Type B pancreatic cell (in vitro differentiated cells): ENCODE measurements at regions not wholly inside any gene's neighbourhood (a gene's known extent, or its start where the extent isn't known, plus 50 kb on each side); places are given as distances from the start of the nearest gene placed in this dataset.
A peak's percentile ranks its signal among the peaks of the same experiment; 100 is the strongest.

ENCODE experiments used
- DNase-seq: peaks from one replicate; pipeline ENCODE4 v3.0.0; 2021; ENCODE audit warnings: mixed read lengths; ENCODE audit not compliant: unreplicated experiment; ENCODE audit errors: extremely low spot score
- H3K27ac Mint-ChIP-seq: 2 replicates; pipeline ENCODE4 v1.8.0; 2021; ENCODE audit warnings: mild to moderate bottlenecking, mixed read lengths
- H3K27me3 Mint-ChIP-seq: 2 replicates; pipeline ENCODE4 v1.8.0; 2021; ENCODE audit warnings: mixed read lengths
- H3K36me3 Mint-ChIP-seq: 2 replicates; pipeline ENCODE4 v1.8.0; 2021; ENCODE audit warnings: mixed read lengths
- H3K4me1 Mint-ChIP-seq: one replicate; pipeline ENCODE4 v1.8.0; 2021; ENCODE audit warnings: mixed read lengths; ENCODE audit not compliant: unreplicated experiment
- H3K4me3 Mint-ChIP-seq: 2 replicates; pipeline ENCODE4 v1.8.0; 2021; ENCODE audit warnings: mild to moderate bottlenecking, mixed read lengths
- H3K9me3 Mint-ChIP-seq: 2 replicates; pipeline ENCODE4 v1.8.0; 2021; ENCODE audit warnings: mixed read lengths
- TF ChIP-seq, protein P1 (sequence below): fragments of 200-600 bp; sonication (generic); conservative IDR thresholded peaks from 2 replicates; pipeline ENCODE4 v1.5.0; 2021; ENCODE audit warnings: antibody characterized with exemption, mild to moderate bottlenecking

DNA sequence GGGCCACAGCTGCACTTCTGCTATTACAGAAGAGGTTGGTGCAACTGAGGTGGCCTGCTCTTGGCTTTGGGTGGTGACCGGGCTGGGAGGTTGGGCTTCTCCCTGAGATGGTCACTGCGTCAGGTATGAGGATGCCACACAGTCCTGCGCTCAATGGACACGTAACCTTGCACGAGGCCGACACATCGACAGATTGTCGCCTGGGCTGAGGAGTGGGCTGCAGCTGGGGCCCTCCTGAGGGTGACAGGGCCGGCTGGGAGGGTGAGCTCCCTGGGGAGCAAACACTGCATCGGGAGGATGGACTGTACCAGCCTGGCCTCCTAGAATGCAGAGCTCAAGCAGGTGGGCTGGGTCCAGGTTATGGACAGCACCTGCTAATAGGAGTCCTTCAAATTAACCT is 261.1 kb upstream of the ADAMTS16 start:
- Mint-ChIP-seq H3K27ac (no peak overlapping the region), H3K4me3 (no peak overlapping the region), H3K9me3 (no peaks in the 10 kb centered on the region), H3K4me1 (peaks cover 9% of the 10 kb centered on the region), H3K36me3 (no peaks in the 10 kb centered on the region), H3K27me3 (peaks cover 15% of the 10 kb centered on the region)
- DNase-seq = no peak
- TF ChIP-seq, protein P1, sequence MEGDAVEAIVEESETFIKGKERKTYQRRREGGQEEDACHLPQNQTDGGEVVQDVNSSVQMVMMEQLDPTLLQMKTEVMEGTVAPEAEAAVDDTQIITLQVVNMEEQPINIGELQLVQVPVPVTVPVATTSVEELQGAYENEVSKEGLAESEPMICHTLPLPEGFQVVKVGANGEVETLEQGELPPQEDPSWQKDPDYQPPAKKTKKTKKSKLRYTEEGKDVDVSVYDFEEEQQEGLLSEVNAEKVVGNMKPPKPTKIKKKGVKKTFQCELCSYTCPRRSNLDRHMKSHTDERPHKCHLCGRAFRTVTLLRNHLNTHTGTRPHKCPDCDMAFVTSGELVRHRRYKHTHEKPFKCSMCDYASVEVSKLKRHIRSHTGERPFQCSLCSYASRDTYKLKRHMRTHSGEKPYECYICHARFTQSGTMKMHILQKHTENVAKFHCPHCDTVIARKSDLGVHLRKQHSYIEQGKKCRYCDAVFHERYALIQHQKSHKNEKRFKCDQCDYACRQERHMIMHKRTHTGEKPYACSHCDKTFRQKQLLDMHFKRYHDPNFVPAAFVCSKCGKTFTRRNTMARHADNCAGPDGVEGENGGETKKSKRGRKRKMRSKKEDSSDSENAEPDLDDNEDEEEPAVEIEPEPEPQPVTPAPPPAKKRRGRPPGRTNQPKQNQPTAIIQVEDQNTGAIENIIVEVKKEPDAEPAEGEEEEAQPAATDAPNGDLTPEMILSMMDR = no peak

DNA sequence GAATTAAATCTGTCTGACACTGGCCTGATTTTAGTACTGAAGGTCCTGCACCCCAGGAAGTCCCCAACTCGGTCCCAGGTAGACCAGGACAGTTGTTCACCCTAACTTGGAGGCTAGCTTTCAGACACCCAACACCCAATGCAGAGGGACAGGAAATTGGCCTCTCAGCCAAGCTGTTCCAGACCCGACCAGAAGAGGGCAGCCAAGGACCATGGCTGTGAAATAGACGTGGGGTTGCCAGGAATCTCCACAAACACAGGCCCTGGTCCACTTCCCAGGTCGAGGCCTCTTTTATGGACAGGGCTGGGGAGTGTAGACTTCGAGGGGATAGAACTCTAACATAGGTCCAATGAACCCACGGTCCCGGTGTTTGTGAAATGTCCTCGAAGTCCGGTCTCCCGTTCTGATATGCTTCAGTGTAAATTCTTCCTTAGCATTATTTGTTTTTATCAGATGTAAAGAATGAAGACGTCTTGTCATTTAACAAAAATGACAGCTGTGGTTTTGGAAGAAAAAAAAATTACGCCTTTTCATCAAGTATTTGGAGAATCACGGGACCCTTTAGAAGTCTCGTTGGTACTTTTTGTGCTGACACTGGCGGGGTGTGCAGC is 260.3 kb upstream of the ADAMTS16 start:
- Mint-ChIP-seq H3K9me3 (no peaks in the 10 kb centered on the region), H3K36me3 (no peaks in the 10 kb centered on the region), H3K4me3 (no peak overlapping the region), H3K27ac (peak overlapping the region; percentile 26), H3K27me3 (peaks cover 15% of the 10 kb centered on the region), H3K4me1 (peaks cover 9% of the 10 kb centered on the region)
- peak; percentile 84 for DNase-seq
- TF ChIP-seq, protein P1 = peak; percentile 94

DNA sequence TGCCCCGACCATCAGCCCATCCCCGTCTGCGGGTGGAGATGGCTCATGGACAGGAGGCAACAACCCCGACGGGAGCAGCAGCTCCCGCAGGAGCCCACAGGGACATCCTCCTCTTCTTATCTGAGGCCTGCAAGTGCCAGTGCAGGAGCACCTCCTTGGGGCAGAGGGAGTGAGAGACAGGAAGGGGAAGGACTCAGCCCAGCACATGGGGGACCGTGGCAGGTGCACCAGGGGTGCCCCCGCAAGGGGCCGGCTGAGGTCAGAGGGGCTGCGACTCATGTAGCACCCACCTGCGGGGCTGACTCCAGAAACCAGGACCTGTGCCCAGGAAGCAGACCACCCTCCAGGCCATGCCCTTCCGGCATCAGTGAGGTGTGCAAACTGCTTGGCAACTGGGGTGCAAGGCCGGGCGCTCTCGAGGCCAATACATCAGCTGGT is 259.8 kb upstream of the ADAMTS16 start:
- Mint-ChIP-seq H3K27ac (no peak overlapping the region), H3K36me3 (no peaks in the 10 kb centered on the region), H3K9me3 (no peaks in the 10 kb centered on the region), H3K27me3 (peaks cover 14% of the 10 kb centered on the region), H3K4me3 (no peak overlapping the region), H3K4me1 (peaks cover 9% of the 10 kb centered on the region)
- TF ChIP-seq, protein P1 = no peak
- DNase-seq = no peak

DNA sequence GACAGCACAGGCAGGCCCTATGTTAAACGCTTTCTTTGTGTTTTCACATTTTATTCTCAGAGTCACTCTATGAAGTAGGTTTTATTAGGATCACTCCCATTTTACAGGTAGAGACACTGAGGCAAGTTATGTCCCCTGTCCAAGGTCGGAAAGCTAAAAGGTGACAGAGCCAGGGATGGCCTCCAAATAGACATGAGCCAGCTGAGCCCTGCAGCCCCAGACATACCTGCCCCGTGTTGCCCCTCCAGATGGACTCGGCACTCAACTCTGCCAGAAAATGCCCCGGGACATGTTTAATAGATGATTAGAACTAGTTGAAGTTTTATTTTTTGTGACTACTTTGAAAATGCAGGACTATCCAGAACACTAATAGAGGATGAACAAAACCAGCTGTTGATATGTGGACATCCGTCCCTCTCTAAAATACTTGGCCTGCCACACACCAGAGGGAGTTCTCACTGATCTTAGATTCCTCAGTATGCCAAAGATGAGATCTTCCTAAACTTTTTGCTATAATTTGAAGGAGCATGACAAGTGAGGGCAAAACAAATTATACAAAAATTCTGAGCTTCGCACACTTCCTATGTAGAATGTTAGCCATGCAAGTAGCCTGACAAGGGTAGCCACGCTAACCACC is 258.6 kb upstream of the ADAMTS16 start:
- H3K9me3 Mint-ChIP-seq = no peaks in the 10 kb centered on the region
- peaks cover 9% of the 10 kb centered on the region for H3K4me1 Mint-ChIP-seq
- DNase-seq = no peak
- TF ChIP-seq, protein P1 = no peak
- no peak overlapping the region for H3K4me3 Mint-ChIP-seq
- H3K27ac Mint-ChIP-seq = no peak overlapping the region
- H3K36me3 Mint-ChIP-seq = no peaks in the 10 kb centered on the region
- peaks cover 14% of the 10 kb centered on the region for H3K27me3 Mint-ChIP-seq

DNA sequence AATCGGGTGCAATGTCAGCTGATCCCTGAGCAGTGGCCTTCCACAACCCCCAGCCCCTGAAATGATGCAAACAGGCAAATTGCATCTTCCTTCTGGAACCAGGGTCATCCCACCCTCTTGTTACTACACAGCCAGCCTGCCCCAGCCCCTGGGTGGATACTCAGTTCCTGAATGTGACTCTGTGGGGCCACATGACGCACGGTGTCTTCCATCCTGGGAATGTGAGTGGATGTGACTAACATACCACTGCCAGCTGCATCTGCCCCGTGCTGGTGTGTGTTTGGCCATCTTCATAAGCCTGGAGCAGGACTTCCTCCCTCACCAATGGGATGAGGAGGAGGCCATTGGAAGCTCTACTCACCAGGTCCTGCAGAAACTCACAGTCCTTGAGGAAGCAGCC is 257.9 kb upstream of the ADAMTS16 start:
- peaks cover 6% of the 10 kb centered on the region for H3K4me1 Mint-ChIP-seq
- TF ChIP-seq, protein P1 = no peak
- no peak overlapping the region for H3K4me3 Mint-ChIP-seq
- no peak overlapping the region for H3K27ac Mint-ChIP-seq
- H3K27me3 Mint-ChIP-seq = peaks cover 14% of the 10 kb centered on the region
- no peaks in the 10 kb centered on the region for H3K9me3 Mint-ChIP-seq
- H3K36me3 Mint-ChIP-seq = no peaks in the 10 kb centered on the region
- DNase-seq = no peak
